Endothelial cell of umbilical vein (primary cell): ENCODE measurements at regions not wholly inside any gene's neighbourhood (a gene's known extent, or its start where the extent isn't known, plus 50 kb on each side); places are given as distances from the start of the nearest gene placed in this dataset.

ENCODE experiments used
- BruUV-seq: library from RNA; stranded (reverse); fragments of 400-500 nt; replicated peaks from 2 replicates; lab custom pipeline; 2021; lab: Mats Ljungman, UMichigan
- CTCF ChIA-PET: fragments of 300-600, 350-600 bp; sonication (Branson Sonifier 250); formaldehyde crosslinking; loops from one replicate; lab custom pipeline; 2021; ENCODE audit warnings: antibody characterized with exemption, inconsistent platforms; lab: Charles Lee
- POLR2A ChIA-PET: fragments of 300-600, 350-600 bp; sonication (Branson Sonifier 250); formaldehyde crosslinking; loops from one replicate; lab custom pipeline; 2021; ENCODE audit warnings: antibody characterized with exemption, inconsistent platforms; lab: Charles Lee
- DNase-seq: peaks from one replicate; pipeline ENCODE4 v3.0.0-alpha.2; 2011; ENCODE audit warnings: low read depth, low spot score
- FAIRE-seq: peaks from 2 replicates; lab custom pipeline; 2011; peaks lifted over from hg19 to GRCh38; lab: Jason Lieb, UNC
- H2AFZ ChIP-seq: 2 replicates; pipeline ENCODE4 v1.6.0; 2012; ENCODE audit warnings: low read depth, low read length, control low read depth, inconsistent platforms
- H3K27ac ChIP-seq: 2 replicates; pipeline ENCODE4 v1.5.1; 2011; ENCODE audit warnings: low read depth, mild to moderate bottlenecking, control low read depth, low read length, moderate library complexity; ENCODE audit not compliant: insufficient read depth
- H3K27me3 ChIP-seq, 2 experiments: 2 replicates each; pipeline versions ENCODE4 v1.6.0 to v1.6.1; 2011; ENCODE audit warnings: low read length in 2 of 2, mixed read lengths in 1 of 2; ENCODE audit not compliant: control insufficient read depth in 2 of 2, insufficient read depth in 2 of 2
- H3K36me3 ChIP-seq, 2 experiments: 2 replicates in 1 of 2; 3 replicates in 1 of 2; pipeline ENCODE4 v1.5.1; 2011; ENCODE audit warnings: low read length in 2 of 2, mild to moderate bottlenecking in 1 of 2, moderate library complexity in 1 of 2; ENCODE audit not compliant: control insufficient read depth in 2 of 2, insufficient read depth in 2 of 2; ENCODE audit errors: extremely low read depth in 1 of 2
- H3K4me1 ChIP-seq: 3 replicates; pipeline ENCODE4 v1.5.1; 2011; ENCODE audit warnings: mild to moderate bottlenecking, low read length; ENCODE audit not compliant: control insufficient read depth, insufficient read depth; ENCODE audit errors: extremely low read depth
- H3K4me2 ChIP-seq: 2 replicates; pipeline ENCODE4 v1.6.1; 2011; ENCODE audit warnings: low read length, control low read depth, mixed read lengths; ENCODE audit not compliant: insufficient read depth
- H3K4me3 ChIP-seq, 3 experiments: fragments of 200-600 bp in 1 of 3; sonication (generic), shearing (Covaris generic) in 1 of 3; replicated peaks in 1 of 3; 2 replicates each; pipeline ENCODE4 v1.5.1; 2011 to 2016; ENCODE audit warnings: control low read depth in 3 of 3, low read length in 3 of 3, mild to moderate bottlenecking in 2 of 3, inconsistent platforms in 1 of 3, low read depth in 1 of 3, moderate library complexity in 1 of 3; ENCODE audit not compliant: insufficient read depth in 1 of 3
- H3K79me2 ChIP-seq: 2 replicates; pipeline ENCODE4 v1.6.0; 2012; ENCODE audit warnings: low read length, inconsistent platforms; ENCODE audit not compliant: control insufficient read depth, insufficient read depth
- H3K9ac ChIP-seq: replicated peaks from 2 replicates; pipeline ENCODE3; 2011; ENCODE audit warnings: low read length, control low read depth; ENCODE audit not compliant: insufficient read depth; ENCODE audit errors: extremely low read depth
- H3K9me1 ChIP-seq: replicated peaks from 3 replicates; pipeline ENCODE4 v1.6.0; 2011; ENCODE audit warnings: mild to moderate bottlenecking, low read length; ENCODE audit not compliant: control insufficient read depth, insufficient read depth; ENCODE audit errors: extremely low read depth
- H3K9me3 ChIP-seq: replicated peaks from 2 replicates; pipeline ENCODE4 v1.5.1; 2012; ENCODE audit warnings: low read length, inconsistent platforms; ENCODE audit not compliant: control insufficient read depth, insufficient read depth
- H4K20me1 ChIP-seq: replicated peaks from 2 replicates; pipeline ENCODE3; 2011; ENCODE audit warnings: mild to moderate bottlenecking, low read length; ENCODE audit not compliant: control insufficient read depth, insufficient read depth; ENCODE audit errors: extremely low read depth
- CTCF ChIP-seq, 2 donors: IDR thresholded peaks; 1 replicate in 1 of 2; 2 replicates in 1 of 2; pipeline ENCODE4 v1.5.1; 2011; ENCODE audit warnings: low read length in 2 of 2, mild to moderate bottlenecking in 2 of 2, moderate library complexity in 2 of 2, control low read depth in 1 of 2, inconsistent platforms in 1 of 2, low read depth in 1 of 2; ENCODE audit not compliant: insufficient read depth in 1 of 2; ENCODE audit errors: extremely low read depth in 1 of 2
- EZH2 ChIP-seq: IDR thresholded peaks from 2 replicates; pipeline ENCODE4 v1.6.1; 2012; ENCODE audit warnings: borderline replicate concordance, low read depth, mild to moderate bottlenecking, moderate library complexity, low read length, inconsistent platforms; ENCODE audit not compliant: severe bottlenecking
- FOS ChIP-seq: IDR thresholded peaks from 2 replicates; pipeline ENCODE4 v1.6.1; 2011; ENCODE audit warnings: mild to moderate bottlenecking, low read length, moderate library complexity, borderline replicate concordance; ENCODE audit not compliant: insufficient read depth
- GATA2 ChIP-seq: IDR thresholded peaks from 2 replicates; pipeline ENCODE4 v1.7.0; 2011; ENCODE audit warnings: low read depth, mild to moderate bottlenecking, moderate library complexity, mixed read lengths, low read length; ENCODE audit not compliant: insufficient read length, insufficient read depth
- JUN ChIP-seq: IDR thresholded peaks from 2 replicates; pipeline ENCODE4 v1.6.1; 2011; ENCODE audit warnings: borderline replicate concordance, low read depth; ENCODE audit not compliant: insufficient read length, insufficient read depth
- MAX ChIP-seq: IDR thresholded peaks from 2 replicates; pipeline ENCODE4 v1.6.1; 2011; ENCODE audit not compliant: insufficient read depth, insufficient read length
- MYC ChIP-seq: IDR thresholded peaks from one replicate; pipeline ENCODE4 v1.6.1; 2011; ENCODE audit warnings: mild to moderate bottlenecking, low read depth, low read length
- POLR2A ChIP-seq: IDR thresholded peaks from 2 replicates; pipeline ENCODE4 v1.6.1; 2012; ENCODE audit warnings: low read depth, mild to moderate bottlenecking, control low read depth, low read length
- POLR2AphosphoS5 ChIP-seq: IDR thresholded peaks from 2 replicates; pipeline ENCODE4 v1.6.1; 2012; ENCODE audit warnings: low read depth, mild to moderate bottlenecking, control low read depth, low read length, moderate library complexity; ENCODE audit not compliant: insufficient read depth
- dilution Hi-C: fragments of 300-500 bp; cut with MboI; formaldehyde crosslinking; loops from one replicate; pipeline ENCODE4 v1.15.0; 2019; ENCODE audit warnings: low sequenced_read_pairs; ENCODE audit not compliant: extremely low pct_ligation_motif_present
- intact Hi-C: fragments of 100-400 bp; cut with micrococcal nuclease; formaldehyde crosslinking; loops from one replicate; pipeline ENCODE4 v1.10.0; 2022

- CTCF ChIA-PET, result no interaction called here
- DNase-seq (no peak), FAIRE-seq (no peak)
- no peak overlapping the region for H3K4me3 ChIP-seq
- intact Hi-C loops (no loop called here), dilution Hi-C loops (no loop called here)
- no peaks in the 10 kb centered on the region for H3K79me2 ChIP-seq
- H3K4me2 ChIP-seq, result no peak overlapping the region
- H4K20me1 ChIP-seq, result no peaks in the 10 kb centered on the region
- H3K9me1 ChIP-seq, result no peaks in the 10 kb centered on the region
- H3K27ac ChIP-seq, result no peak overlapping the region
- no peaks in the 10 kb centered on the region for H3K27me3 ChIP-seq
- TF ChIP-seq CTCF (IDR thresholded peaks at IDR 0.05; ENCODE audit: extremely low read depth in 1 of 2, insufficient read depth in 1 of 2, low read depth in 1 of 2, low read length in 2 of 2), result no peak
- no peak for TF ChIP-seq JUN
- TF ChIP-seq FOS, result no peak
- no peak for TF ChIP-seq GATA2
- no peak for TF ChIP-seq EZH2
- TF ChIP-seq MAX, result no peak
- TF ChIP-seq MYC, result no peak
- TF ChIP-seq POLR2AphosphoS5, result no peak
- no peak for TF ChIP-seq POLR2A
- no peaks in the 10 kb centered on the region for H3K36me3 ChIP-seq
- POLR2A ChIA-PET, result no interaction called here
- no peaks in the 10 kb centered on the region for H3K4me1 ChIP-seq
- H3K9ac ChIP-seq, result no peak overlapping the region
- H2AFZ ChIP-seq, result no peak overlapping the region
- BruUV-seq, result no TSS peak
- no peaks in the 10 kb centered on the region for H3K9me3 ChIP-seq
Observed at GRCh38 chrX:124726881-124727280, 380.5 kb downstream of the SH2D1A start.
